CD14-positive monocyte (primary cell): ENCODE measurements at regions not wholly inside any gene's neighbourhood (a gene's known extent, or its start where the extent isn't known, plus 50 kb on each side); places are given as distances from the start of the nearest gene placed in this dataset.

Source experiments
- DNase-seq, 3 donors: peaks; one replicate each; pipeline ENCODE4 v3.0.0-alpha.2; 2011 to 2022
- H2AFZ ChIP-seq: 2 replicates; pipeline ENCODE4 v1.6.0; 2012; ENCODE audit warnings: mild to moderate bottlenecking, low read depth, low read length, inconsistent platforms; ENCODE audit not compliant: insufficient read depth, poor library complexity, severe bottlenecking
- H3K27ac ChIP-seq, 2 donors: 1 replicate in 1 of 2; 2 replicates in 1 of 2; pipeline ENCODE4 v1.5.1; 2012 to 2013; ENCODE audit warnings: low read length in 2 of 2, control low read depth in 1 of 2, inconsistent platforms in 1 of 2, low read depth in 1 of 2, mild to moderate bottlenecking in 1 of 2
- H3K27me3 ChIP-seq, 2 donors: one replicate each; pipeline versions ENCODE4 v1.6.0 to v1.6.1; 2011 to 2013; ENCODE audit warnings: low read length in 2 of 2; ENCODE audit not compliant: control insufficient read depth in 2 of 2, insufficient read depth in 2 of 2
- H3K36me3 ChIP-seq, 2 donors: replicated peaks in 1 of 2; 1 replicate in 1 of 2; 2 replicates in 1 of 2; pipeline versions ENCODE4 v1.5.1 to v1.6.1; 2012 to 2013; ENCODE audit warnings: low read length in 2 of 2, control low read depth in 1 of 2, inconsistent platforms in 1 of 2, mild to moderate bottlenecking in 1 of 2; ENCODE audit not compliant: insufficient read depth in 2 of 2, control insufficient read depth in 1 of 2
- H3K4me1 ChIP-seq, 2 donors: 1 replicate in 1 of 2; 2 replicates in 1 of 2; pipeline versions ENCODE4 v1.5.1 to v1.6.1; 2012 to 2013; ENCODE audit warnings: low read length in 2 of 2, control low read depth in 1 of 2, inconsistent platforms in 1 of 2, mild to moderate bottlenecking in 1 of 2, moderate library complexity in 1 of 2; ENCODE audit not compliant: insufficient read depth in 2 of 2, control insufficient read depth in 1 of 2
- H3K4me2 ChIP-seq: replicated peaks from 2 replicates; pipeline ENCODE3; 2012; ENCODE audit warnings: low read length, moderate library complexity, mild to moderate bottlenecking; ENCODE audit not compliant: poor library complexity, severe bottlenecking; ENCODE audit errors: extremely low read depth
- H3K4me3 ChIP-seq, 3 experiments: fragments of 200-600 bp in 1 of 3; sonication (generic) in 1 of 3; replicated peaks in 1 of 3; 1 replicate in 2 of 3; 2 replicates in 1 of 3; pipeline ENCODE4 v1.5.1; 2011 to 2013; ENCODE audit warnings: low read length in 3 of 3, mild to moderate bottlenecking in 3 of 3, control low read depth in 2 of 3, low read depth in 2 of 3, inconsistent platforms in 1 of 3, moderate library complexity in 1 of 3
- H3K79me2 ChIP-seq: 2 replicates; pipeline ENCODE4 v1.6.0; 2012; ENCODE audit warnings: mild to moderate bottlenecking, control low read depth, inconsistent platforms, low read length, moderate library complexity; ENCODE audit not compliant: insufficient read depth
- H3K9ac ChIP-seq: 2 replicates; pipeline ENCODE4 v1.6.0; 2017; ENCODE audit warnings: low read length, mild to moderate bottlenecking; ENCODE audit not compliant: insufficient read depth, poor library complexity, severe bottlenecking
- H3K9me3 ChIP-seq, 2 donors: replicated peaks in 1 of 2; 1 replicate in 1 of 2; 2 replicates in 1 of 2; pipeline versions ENCODE4 v1.5.1 to v1.6.1; 2012 to 2013; ENCODE audit warnings: low read length in 2 of 2, control low read depth in 1 of 2; ENCODE audit not compliant: control insufficient read depth in 1 of 2, insufficient read depth in 1 of 2
- H4K20me1 ChIP-seq: 2 replicates; pipeline ENCODE4 v1.6.0; 2012; ENCODE audit warnings: mild to moderate bottlenecking, low read length, control low read depth, moderate library complexity; ENCODE audit not compliant: insufficient read depth
- H3K27ac Mint-ChIP-seq, 7 donors: one replicate each; pipeline ENCODE4 v1.8.0; 2020; ENCODE audit warnings: mild to moderate bottlenecking in 7 of 7, mixed read lengths in 7 of 7, moderate library complexity in 6 of 7, inconsistent platforms in 2 of 7
- H3K27me3 Mint-ChIP-seq, 3 donors: one replicate each; pipeline ENCODE4 v1.8.0; 2021 to 2022; ENCODE audit warnings: low read depth in 3 of 3, mild to moderate bottlenecking in 3 of 3, mixed read lengths in 3 of 3, moderate library complexity in 3 of 3, inconsistent platforms in 1 of 3
- H3K36me3 Mint-ChIP-seq, 2 donors: one replicate each; pipeline ENCODE4 v1.8.0; 2020; ENCODE audit warnings: mixed read lengths in 2 of 2, inconsistent platforms in 1 of 2, mild to moderate bottlenecking in 1 of 2
- H3K4me1 Mint-ChIP-seq: one replicate; pipeline ENCODE4 v1.8.0; 2020; ENCODE audit warnings: mild to moderate bottlenecking, mixed read lengths
- H3K4me3 Mint-ChIP-seq, 2 donors: one replicate each; pipeline ENCODE4 v1.8.0; 2020; ENCODE audit warnings: mild to moderate bottlenecking in 2 of 2, mixed read lengths in 2 of 2, moderate library complexity in 1 of 2
- H3K9me3 Mint-ChIP-seq, 7 donors: one replicate each; pipeline ENCODE4 v1.8.0; 2020 to 2022; ENCODE audit warnings: mixed read lengths in 7 of 7, mild to moderate bottlenecking in 6 of 7, moderate library complexity in 6 of 7, inconsistent platforms in 2 of 7
- CTCF ChIP-seq: fragments of 200-600 bp; IDR thresholded peaks from one replicate; pipeline ENCODE4 v1.8.0; 2022; ENCODE audit warnings: antibody characterized with exemption, mild to moderate bottlenecking
- WGBS: methylation state at CpG from one replicate; pipeline ENCODE4 v1.1.5; 2013; ENCODE audit warnings: missing lambda C conversion rate; ENCODE audit not compliant: insufficient coverage; 5-methylcytosine and 5-hydroxymethylcytosine counted together
- intact Hi-C, 2 donors: fragments of 100-400 bp; cut with micrococcal nuclease; formaldehyde crosslinking; loops; one replicate each; pipeline versions ENCODE4 v1.15.0 to v1.15.1; 2023

- no peak overlapping the region for H3K27ac Mint-ChIP-seq
- H3K4me3 Mint-ChIP-seq: no peak overlapping the region
- H3K27me3 Mint-ChIP-seq: no peaks in the 10 kb centered on the region
- Histone ChIP-seq H3K79me2 (no peaks in the 10 kb centered on the region), H3K4me3 (no peak overlapping the region), H3K4me1 (no peaks in the 10 kb centered on the region), H3K27ac (no peak overlapping the region), H2AFZ (no peak overlapping the region), H3K36me3 (no peaks in the 10 kb centered on the region), H3K9ac (no peak overlapping the region), H3K27me3 (no peaks in the 10 kb centered on the region), H3K4me2 (no peak overlapping the region), H4K20me1 (no peaks in the 10 kb centered on the region), H3K9me3 (no peaks in the 10 kb centered on the region)
- no peaks in the 10 kb centered on the region for H3K36me3 Mint-ChIP-seq
- H3K4me1 Mint-ChIP-seq: no peaks in the 10 kb centered on the region
- intact Hi-C loops: no loop called here
- WGBS: no CpG with 5 or more reads among the region's 2 CpGs
- peaks cover 0 to 6% (median 2%) of the 10 kb centered on the region in 7 donors for H3K9me3 Mint-ChIP-seq
- DNase-seq: no peak
- TF ChIP-seq CTCF: no peak
Observed at GRCh38 chr9:29875547-29875946, 2302.3 kb upstream of the C9orf72 start.

GRCh38 chr9:29882767-29883166 lies 2309.5 kb upstream of the C9orf72 start:
- WGBS: no CpG with 5 or more reads among the region's 2 CpGs
- intact Hi-C loops: no loop called here
- no peaks in the 10 kb centered on the region for H3K4me1 Mint-ChIP-seq
- no peak for TF ChIP-seq CTCF
- Histone ChIP-seq H4K20me1 (no peaks in the 10 kb centered on the region), H3K9me3 (peaks cover 0 to 3% of the 10 kb centered on the region in 2 donors), H3K27ac (no peak overlapping the region), H3K79me2 (no peaks in the 10 kb centered on the region), H3K36me3 (no peaks in the 10 kb centered on the region), H3K9ac (no peak overlapping the region), H3K4me1 (no peaks in the 10 kb centered on the region), H2AFZ (no peak overlapping the region), H3K27me3 (no peaks in the 10 kb centered on the region), H3K4me3 (no peak overlapping the region), H3K4me2 (no peak overlapping the region)
- H3K27ac Mint-ChIP-seq: no peak overlapping the region
- H3K36me3 Mint-ChIP-seq: no peaks in the 10 kb centered on the region
- H3K9me3 Mint-ChIP-seq: peaks cover 0 to 6% (median 2%) of the 10 kb centered on the region in 7 donors
- no peak for DNase-seq
- H3K27me3 Mint-ChIP-seq: no peaks in the 10 kb centered on the region
- no peak overlapping the region for H3K4me3 Mint-ChIP-seq
